Fibroblast of skin of right quadriceps (primary cell): ENCODE measurements at regions not wholly inside any gene's neighbourhood (a gene's known extent, or its start where the extent isn't known, plus 50 kb on each side); places are given as distances from the start of the nearest gene placed in this dataset.
"Not testable (repeated sequence)": the region's sequence is repeated elsewhere in the genome, so short reads cannot be mapped to it uniquely, and the experiment has no call there.

Experiments used
- DNase-seq: peaks from one replicate; pipeline ENCODE4 v3.0.0-alpha.2; 2013

DNA sequence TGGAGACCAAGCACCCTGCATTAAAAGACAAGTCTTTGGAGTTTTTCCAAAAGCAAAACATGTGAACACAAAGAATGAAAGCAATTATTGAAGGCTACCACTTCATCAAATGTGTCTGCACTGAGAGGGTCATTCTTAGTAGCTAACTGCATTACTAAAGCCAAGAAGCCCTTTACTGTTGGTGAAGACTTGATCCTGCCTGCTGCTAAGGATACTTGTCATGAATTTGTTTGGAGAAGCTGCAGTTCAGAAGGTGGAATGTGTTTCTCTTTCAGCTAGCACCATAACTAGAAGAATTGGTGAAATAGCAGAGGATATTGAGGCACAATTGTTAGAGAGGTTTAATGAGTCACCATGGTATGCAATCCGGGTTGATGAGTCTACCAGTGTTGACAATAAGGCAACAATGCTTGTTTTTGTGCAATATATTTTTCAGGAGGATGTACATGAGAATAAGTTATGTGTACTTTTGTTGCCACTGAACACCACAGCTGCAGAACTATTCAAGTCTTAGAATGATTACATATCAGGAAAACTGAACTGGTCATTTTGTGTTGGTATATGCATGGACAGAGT is 457.3 kb upstream of the ISX start:
- DNase-seq = peak; percentile 2

- no peak for DNase-seq
Measured at GRCh38 chr22:34609646-34610045, 456.3 kb upstream of the ISX start.

DNA sequence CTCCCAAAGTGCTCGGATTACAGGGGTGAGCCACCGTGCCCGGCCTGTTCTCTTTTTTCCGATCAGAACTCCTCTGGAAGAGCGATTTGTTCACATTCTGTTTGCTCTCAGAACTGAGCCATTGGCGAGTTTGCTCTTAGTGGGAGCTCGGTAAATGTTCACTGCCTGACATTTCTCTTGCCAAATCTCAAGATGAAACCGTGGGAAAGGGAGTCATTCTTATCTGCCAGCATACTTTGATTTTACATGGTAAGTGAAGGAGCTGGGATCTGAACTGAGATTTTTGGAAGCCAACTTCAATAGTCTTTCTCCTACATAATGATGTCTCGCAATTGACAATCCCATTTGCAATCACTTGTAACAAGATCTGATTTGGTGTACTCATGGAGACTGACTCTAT is 445.8 kb upstream of the ISX start:
- DNase-seq = no peak

- DNase-seq = no peak
Measured at GRCh38 chr22:34620832-34621231, 445.1 kb upstream of the ISX start.

- DNase-seq = no peak
Measured at GRCh38 chr22:34622602-34623001, 443.4 kb upstream of the ISX start.

DNA sequence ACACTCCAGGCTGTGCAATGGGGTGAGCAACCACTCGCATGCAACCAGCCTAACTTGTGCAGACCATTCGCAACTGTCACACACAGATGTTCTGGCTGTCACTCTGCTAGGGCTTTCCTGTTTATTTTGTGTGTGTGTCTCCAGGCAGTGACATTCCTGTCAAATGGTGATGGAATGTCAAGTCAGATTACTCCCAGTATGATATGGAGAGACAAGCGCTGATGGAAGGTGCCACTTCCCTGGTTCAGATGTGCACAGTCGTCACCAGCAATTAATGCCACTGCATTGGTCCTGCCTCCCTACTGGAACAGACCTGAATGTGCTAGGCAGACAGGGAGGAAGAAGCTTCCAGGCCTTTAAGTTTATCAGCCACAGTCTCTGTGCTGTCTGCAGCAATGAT is 442.4 kb upstream of the ISX start:
- DNase-seq = no peak

DNA sequence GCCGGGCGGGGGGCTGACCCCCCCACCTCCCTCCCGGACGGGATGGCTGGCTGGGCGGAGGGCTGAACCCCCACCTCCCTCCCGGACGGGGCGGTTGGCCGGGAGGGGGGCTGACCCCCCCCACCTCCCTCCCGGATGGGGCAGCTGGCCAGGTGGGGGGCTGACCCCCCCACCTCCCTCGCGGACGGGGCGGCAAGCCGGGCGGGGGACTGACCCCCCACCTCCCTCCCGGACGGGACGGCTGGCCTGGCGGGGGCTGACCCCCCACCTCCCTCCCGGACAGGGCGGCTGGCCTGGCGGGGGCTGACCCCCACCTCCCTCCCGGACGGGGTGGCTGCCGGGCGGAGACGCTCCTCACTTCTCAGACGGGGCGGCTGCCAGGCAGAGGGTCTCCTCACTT is 440.1 kb upstream of the ISX start:
- DNase-seq = not testable (repeated sequence)

GRCh38 chr22:34638128-34638527 is 427.8 kb upstream of the ISX start:
- no peak for DNase-seq

DNA sequence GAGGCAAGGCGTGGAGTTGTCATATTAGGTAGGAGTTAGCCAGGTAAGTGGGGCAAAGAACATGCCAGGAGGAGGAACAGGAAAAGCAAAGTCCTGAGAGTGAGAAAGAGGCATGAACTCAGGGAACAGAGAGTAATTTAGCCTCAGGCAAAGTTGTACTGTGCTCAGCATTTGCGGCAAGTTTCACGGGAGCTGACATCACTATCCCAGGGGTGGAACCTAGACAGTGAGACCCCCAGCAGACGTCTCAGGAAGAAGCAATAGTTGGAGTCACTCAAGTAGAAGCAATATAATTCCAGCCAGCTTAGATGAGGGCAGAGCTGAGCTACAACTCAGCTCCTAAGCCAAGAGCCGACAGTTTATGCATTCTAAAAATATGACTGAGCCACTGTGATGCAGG is 426.0 kb upstream of the ISX start:
- DNase-seq = no peak

GRCh38 chr22:34645375-34645774 is 420.6 kb upstream of the ISX start:
- DNase-seq = no peak

DNA sequence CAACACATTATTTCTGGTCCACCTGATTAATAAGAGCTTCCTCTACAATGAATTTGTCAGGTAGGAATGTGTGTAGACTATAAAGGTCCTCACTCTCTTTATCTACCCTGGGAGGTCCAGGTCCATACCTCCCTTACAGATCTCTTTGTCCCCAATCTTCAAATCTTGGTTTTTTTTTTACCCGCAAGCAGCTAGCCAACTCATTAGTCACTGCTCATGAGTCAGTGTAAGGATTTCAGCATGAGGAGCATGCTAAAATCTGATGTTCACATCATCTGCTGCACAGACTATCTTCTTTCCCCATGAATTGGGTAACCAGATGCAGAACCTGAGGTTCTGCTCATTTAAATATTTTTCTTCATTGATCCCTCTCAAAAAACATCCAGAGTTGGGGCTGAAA is 397.0 kb upstream of the ISX start:
- peak; percentile 45 for DNase-seq

- DNase-seq = not testable (repeated sequence)
Measured at GRCh38 chr22:34683031-34683430, 382.9 kb upstream of the ISX start.

GRCh38 chr22:34684278-34684677 is 381.7 kb upstream of the ISX start:
- DNase-seq = not testable (repeated sequence)

DNA sequence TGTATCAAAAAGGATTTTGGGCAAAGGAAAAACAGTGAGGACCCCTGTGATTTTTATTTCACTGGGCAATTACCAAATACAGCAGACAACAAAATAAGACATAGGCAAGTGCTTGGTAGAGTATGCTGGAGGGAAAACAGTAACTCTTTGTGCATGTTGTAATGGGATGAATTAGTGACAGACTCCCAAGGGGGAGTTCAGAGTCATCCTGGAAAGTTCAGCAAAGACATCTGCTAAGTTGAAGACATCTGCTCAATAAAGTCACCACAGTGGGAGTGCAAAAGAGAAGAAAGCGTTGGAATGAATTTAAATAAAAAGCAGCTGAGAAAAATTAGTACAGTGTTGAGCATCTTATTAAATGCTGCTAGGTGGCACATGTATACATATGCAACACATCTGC is 378.8 kb upstream of the ISX start:
- DNase-seq = no peak

- DNase-seq = no peak
Measured at GRCh38 chr22:34688825-34689224, 377.1 kb upstream of the ISX start.

- no peak for DNase-seq
Measured at GRCh38 chr22:34696557-34696956, 369.4 kb upstream of the ISX start.

DNA sequence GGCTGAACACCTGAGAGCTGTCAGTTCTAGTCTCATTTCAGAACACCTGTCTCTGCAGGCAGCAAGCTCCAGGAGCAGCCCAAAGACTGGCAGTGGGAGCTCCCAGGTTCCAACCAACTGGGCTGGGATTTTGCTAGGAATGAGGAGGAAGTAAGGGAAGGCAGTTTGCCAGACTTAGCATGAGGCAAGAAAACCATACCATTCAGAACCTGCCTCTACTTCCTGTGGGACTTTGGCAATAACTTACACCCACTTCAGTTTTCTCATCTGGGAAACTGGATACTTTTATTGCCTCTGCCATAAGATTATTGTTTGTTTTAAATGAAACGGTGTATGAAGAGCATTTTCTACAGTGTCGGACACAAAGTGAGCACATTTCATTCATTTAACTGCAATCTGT is 363.7 kb upstream of the ISX start:
- DNase-seq = no peak

DNA sequence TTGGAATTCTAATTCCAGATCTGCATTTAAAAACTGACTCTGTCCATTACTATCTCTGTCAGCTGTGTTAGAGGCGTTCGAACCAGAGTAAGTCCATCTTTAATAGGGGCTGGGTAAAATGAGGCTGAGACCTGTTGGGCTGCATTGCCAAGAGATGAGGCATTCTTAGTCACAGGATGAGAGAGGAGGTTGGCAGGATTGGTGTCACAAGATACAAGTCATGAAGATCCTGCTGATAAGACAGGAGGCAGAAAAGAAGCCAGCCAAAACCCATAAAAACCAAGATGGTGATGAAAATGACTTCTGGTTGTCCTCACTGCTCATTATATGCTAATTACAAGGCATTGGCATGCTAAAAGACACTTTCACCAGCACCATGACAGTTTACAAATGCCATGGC is 356.3 kb upstream of the ISX start:
- DNase-seq = no peak

DNA sequence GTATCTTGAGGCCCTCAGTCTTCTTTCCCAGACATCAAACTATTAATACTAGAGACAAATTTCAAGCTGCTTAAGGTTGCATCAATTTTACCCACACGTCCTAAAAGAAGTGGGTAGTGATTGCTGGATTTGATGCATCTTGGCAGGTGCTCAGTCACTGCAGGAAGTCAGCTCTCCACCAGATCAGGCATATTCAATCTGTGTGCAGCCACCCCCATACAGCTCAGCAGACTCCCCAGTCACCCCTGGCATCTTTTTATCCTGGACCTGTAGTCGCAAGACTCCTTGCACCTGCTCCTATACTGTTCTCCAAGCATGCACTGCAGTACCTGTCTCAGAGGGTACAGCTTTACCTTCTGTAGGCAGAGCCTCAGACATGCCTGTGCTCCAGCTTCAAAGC is 343.1 kb upstream of the ISX start:
- DNase-seq = no peak

GRCh38 chr22:34736081-34736480 is 329.9 kb upstream of the ISX start:
- DNase-seq = no peak

DNA sequence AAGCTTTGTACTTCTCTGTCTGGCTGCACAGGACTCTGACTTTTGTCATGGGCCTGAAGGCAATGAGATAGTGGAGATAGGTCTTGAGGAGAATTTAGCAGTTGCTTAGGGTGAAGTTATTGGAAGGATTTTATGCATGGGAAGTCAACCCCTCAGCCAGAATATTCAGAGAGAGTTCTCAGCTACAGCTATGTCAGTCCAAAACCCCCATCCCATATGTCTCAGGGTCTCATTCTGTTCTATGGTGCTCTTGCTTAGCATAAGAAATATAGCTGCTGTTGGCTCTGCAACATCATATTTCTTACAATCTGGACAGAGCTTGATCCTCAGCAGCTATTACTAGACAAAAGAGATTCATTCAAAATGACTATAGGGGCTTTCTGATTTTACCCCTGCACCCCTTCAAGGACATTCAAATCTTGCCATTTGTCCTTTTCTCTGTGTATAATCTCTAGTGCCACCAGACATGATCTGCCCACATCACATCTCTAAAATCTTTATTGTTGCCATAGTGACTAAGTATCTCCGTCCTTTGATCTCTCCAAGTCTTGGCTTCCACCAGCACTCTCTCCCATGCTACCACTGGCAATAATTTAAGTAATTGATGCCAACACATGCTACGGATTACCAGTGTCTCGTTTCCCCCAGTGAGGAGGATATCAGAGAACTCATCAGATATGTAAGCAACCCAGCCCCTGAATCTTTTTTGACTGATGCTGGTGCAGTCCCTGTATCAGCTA is 327.1 kb upstream of the ISX start:
- no peak for DNase-seq

DNA sequence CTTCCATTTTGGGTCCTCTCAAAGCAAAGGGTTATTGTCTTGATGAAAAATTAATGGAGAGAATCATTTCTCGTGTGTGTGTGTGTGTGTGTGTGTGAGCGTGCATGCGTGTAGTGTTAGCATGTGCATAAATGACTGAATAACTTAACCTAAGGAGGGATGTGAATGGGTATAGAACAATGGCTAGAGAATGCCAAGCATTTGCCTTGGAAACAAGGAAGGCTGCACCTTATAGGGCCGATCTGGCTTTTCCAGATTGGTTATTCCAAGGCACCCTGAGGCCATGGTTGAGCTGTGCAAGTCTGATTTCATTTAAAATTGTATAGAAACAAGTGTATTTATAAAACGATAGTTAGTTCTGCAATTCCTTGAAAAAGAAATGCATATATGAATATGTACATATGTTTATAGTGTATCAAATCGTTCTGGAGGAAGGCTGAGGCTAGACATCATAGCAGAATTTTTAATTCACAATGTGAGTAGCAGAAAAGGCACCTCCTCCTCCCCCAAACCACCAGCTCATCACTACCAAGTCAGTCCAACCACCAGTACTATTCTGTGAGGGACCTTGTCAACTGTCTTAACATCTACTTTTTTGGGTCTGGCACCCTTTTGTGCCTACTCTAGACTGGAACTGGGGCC is 322.7 kb upstream of the ISX start:
- no peak for DNase-seq

DNA sequence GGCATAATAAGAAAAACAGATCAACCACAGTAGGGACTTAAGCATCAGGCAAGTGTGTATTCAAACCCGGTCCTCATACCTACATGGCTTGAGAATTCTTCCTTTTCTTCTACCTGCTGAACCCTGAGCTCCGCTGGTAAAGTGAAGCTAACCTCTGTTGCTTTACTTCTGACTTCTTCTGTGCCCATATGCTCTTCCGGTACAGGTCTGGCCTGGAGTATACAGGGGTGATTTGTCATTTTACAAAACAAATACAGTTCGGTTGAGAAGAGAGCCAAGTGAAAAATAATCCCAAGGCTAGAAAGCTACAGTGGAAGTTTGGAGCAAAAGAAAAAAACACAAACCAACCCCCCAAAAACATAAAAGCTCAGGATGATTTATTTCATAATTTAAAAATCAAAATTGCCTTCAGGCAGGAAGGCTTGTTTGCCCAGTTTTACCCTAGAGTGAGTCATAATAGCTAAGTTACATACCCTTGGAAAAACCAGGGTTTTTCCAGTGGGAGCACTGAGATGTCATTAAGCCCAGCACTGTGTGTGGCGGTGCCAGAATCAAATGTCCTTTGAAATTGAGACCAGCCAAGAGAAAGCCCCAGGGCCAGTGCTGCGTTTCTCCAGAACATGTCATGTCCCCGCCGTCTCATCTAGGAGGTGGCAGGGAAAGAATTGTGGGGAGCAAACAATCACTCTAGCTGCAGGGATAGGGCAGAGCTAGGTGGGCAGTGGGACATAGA is 305.5 kb upstream of the ISX start:
- no peak for DNase-seq

- DNase-seq = no peak
Measured at GRCh38 chr22:34761111-34761510, 304.8 kb upstream of the ISX start.
